GM21786 (cell line): ENCODE measurements at regions not wholly inside any gene's neighbourhood (a gene's known extent, or its start where the extent isn't known, plus 50 kb on each side); places are given as distances from the start of the nearest gene placed in this dataset.

Experiments
- ATAC-seq: cut with Tn5 transposase; IDR thresholded peaks from one replicate; pipeline ENCODE4 v1.9.1; 2021; ENCODE audit not compliant: unreplicated experiment

DNA sequence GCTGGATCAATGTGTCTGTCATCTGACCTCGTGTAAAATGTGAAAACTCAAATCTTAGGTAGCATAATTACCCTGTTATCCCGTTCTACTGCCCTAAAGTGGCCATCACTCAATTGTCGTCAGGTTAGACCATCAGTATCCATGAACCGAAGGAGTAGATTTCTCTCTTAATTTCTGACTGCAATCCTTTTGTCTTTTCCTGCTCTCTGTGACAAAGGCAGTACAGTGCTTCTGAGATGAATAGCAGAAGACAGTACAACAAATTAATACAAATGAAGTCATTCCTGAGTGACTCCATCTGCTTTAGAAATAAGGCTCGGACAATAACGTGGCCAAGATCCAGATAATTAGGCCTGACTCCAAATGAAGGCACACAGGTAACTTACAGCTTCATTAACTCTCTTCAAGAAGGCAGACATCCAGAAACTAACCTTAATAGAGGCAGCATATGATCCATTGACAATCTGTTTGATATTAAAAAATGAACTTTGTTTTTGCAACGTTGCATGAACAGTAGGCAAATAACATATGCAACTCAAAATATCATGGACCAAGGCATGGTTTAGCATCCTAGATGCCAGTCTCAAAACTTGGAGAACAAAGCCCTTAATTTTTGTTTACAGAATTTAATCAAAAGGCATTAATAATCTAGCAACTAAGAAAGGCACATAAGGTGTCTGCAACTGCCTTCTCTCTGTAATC is 96.7 kb upstream of the CDH20 start:
- ATAC-seq: no peak

DNA sequence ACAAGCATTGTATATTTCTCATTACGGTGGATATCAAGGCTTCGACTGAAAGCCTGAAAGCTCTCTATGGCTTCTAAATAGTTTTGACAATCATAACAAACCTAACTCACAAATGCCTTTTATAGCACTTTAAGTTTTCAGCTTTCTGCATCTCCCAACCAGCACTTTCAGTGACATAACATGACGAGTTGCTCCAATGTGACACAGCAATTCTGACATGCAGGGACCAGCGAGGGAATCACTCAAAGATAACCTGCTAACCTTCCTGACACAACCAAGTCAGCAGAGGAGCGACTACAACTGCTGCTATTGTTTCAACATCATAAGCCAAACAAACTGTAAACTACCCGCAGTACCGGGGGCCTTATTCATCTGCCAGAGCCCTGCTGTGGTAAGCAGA is 95.7 kb upstream of the CDH20 start:
- ATAC-seq: no peak

DNA sequence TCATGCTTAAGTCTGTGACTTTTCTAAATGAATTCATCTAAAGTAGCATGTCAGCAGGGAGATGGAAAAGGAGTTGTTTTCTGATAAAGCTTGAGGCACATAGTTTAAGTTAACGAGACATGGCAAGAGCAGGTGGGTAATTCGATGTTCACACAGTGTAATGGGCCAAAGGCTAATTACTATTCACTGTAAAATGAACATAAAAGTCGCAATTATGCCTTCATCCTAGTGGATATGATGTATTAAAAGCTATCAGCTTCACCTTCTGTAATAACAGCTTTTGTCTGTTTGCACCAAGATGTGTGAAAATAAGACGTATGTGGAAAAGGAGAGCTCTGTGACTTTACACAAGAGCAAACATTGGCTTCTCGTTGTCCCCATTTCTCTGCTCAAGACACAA is 94.2 kb upstream of the CDH20 start:
- ATAC-seq: no peak

DNA sequence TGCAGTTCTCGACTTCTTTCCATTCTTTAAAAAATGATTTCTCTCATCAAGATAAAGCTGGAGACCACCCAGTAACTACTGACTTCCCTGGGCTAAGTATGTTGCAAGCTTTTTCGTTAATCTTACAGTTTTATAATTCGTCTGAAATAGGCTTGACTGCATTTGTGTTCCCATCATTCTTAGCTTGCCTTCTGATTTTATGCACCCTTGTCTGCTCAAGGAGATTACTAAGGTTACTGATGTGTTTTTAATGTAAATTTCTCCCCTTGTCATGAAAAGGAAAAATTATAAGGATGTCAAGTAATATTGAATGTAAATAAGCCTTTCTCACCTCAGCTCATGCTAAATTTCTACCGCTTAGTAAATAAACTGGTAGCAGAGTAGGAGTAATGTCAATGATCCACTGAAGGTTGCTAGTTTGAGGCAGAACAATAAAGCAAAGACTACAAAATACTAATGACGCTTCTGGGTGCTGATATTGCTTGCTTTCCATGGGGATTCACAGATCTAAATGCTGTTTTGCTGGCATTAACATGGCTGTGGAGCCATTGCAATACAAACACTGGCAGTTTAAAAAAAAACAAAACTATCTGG is 91.9 kb upstream of the CDH20 start:
- ATAC-seq: no peak

DNA sequence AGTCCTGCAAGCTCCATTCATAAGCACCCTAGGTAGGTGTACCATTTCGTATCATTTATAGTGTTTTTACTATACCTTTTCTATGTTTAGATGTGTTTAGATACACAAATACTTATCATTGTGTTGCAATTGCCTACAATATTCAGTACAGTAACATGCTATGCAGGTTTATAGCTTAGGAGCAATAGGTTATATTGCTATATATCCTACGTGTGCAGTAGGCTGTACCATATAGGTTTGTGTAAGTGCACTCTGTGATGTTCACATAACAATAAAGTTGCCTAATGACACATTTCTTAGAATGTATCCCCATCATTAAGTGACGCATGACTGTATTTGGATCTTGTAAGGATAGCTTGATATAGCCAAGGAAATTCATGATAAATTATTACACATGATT is 88.6 kb upstream of the CDH20 start:
- no peak for ATAC-seq

DNA sequence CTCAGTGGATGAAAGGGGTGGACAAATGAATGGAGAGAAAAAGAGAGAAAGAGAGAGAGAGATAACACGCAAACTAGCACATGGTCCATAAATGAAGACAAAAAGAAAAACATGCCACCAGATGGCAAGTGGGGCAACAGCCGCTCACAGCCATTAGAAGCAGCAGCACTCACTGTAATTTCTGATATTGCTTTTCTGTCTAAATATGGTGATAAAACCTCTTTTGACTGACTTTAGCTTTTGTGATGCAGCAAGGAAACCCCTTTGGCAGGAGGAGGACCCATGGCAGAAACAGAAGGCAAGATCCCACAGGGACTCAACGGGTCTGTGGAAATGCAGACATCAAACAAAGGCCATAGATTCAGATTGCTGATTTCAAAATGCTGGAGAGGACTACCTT is 88.0 kb upstream of the CDH20 start:
- no peak for ATAC-seq

DNA sequence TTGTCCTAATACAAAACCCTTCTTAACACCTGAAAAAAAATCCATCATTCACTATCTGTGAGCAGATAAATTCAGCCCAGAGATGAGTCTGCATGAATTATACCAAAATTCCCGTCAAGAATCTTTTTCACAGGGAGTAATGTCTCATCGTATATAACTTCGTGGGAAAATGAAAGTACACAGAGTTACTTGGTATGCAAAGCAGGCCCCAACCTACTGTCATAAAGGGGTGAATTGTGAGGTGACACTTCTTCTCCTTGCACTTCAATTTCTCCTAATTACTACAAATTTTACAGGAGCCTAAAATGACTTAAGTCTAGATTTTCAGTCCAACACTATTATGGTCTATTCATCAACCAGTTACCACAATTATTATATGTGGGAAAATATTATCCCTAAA is 84.6 kb upstream of the CDH20 start:
- ATAC-seq: no peak

DNA sequence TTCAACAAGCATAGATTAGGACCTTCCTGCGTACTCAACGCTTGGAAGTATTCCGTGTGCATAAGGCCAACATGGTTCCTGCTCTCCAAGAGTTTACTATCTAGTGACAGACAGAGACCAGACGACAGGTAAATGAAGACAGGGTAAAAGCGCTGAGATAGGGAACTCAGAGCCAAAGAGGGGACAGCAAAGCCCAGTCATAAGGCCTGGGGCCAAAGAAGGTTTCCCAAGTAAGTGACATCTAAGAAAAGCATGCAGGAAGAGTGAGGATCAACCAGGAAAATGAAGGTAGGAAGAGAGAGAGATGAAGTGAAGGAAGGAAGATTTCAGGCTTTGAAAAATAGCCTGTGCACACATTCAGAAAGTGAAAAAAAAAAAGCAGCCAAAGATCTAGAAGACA is 76.9 kb upstream of the CDH20 start:
- ATAC-seq: no peak

DNA sequence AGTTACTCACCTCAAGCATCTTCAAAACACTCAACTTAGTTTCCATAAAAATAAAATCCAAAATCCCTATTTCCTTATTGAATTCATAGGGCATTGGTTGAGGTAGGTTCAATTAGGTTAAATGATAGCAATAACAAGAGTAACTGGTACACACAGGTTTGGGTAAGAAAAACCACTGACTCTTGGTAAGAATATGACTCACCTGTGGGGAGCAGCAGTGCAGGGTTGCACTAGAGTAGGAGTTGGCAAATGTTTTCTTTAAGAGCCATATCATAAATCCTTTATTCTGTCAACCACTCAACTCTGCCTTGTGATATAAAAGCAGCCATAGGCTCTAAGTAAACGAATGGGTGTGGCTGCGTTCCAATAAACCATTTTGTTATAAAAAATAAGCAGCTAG is 71.4 kb upstream of the CDH20 start:
- no peak for ATAC-seq

DNA sequence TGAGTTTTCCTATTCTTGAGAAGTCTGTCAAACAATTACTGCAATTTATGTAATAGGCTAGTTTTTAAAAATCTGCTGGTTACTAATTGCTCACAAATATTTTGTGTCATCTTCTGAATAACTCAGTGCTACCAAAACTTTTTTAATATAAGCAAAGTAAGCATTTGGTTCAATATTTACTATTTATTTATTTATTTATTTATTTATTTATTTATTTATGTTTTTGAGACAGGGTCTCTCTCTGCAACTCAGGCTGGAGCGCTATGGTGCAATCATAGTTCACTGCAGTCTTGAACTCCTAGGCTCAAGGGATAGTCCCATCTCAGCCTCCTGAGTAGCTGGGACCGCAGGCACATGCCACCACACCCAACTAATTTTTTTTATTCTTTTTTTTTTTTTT is 60.4 kb upstream of the CDH20 start:
- no peak for ATAC-seq

DNA sequence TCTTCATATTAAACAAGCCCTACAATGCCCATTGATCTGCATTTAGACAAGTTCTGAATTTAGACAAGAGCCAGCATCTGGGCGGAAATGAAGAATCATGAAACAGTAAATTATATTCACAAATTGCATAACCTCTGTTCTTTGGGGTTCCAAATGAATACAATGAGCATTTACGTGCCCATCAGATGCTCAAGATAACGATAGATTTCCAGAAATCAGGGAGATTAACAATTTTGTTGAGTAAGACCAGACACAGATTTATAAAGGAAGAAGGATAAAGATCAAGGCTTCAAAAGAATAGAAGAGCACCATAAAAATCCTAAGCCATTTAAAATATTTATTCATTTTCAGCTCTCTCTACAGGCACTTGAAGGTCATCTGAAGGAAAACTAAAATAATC is 59.7 kb upstream of the CDH20 start:
- ATAC-seq: no peak

DNA sequence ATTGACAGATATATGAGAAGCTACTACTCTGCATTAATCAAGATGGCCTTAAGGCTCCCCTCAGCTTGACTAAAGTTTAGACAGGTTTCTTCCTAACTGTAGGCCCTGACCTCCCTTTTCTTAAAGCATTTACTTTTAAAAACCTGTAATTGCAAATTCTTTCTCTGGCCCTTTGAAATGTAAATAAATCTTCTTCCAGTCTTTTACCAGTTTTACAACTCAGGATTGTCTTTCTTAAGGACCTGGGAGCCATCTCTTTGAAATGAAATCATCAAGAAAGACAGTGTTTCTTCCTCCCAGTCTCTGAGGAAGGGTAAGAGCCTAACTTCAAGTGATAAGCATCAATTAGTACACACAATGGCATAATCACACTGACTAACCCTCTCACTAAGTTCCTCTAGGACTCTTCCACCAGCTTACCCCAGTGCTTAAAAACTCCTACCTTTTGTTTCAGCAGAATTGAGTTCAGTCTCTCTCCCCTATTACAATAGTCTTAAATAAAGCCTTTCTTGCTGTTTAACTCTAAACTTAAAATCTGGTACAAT is 58.7 kb upstream of the CDH20 start:
- ATAC-seq: no peak

DNA sequence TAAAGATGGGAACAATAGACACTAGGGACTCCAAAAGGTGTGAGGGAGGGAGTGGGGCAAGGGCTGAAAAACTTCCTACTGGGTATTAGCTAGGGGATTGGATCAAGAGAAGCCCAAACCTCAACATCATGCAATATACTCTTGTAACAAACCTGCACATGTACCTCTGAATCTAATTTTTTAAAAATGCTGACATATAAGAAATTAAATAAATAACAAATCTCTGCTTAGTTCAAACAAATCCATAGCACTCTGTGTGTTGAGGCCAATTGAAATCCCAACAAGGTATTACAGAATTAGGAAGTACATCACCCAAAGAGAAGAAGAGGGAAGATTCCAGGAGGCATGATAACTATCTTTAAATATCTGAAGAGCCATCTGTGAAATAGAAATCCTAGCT is 55.4 kb upstream of the CDH20 start:
- ATAC-seq: no peak

DNA sequence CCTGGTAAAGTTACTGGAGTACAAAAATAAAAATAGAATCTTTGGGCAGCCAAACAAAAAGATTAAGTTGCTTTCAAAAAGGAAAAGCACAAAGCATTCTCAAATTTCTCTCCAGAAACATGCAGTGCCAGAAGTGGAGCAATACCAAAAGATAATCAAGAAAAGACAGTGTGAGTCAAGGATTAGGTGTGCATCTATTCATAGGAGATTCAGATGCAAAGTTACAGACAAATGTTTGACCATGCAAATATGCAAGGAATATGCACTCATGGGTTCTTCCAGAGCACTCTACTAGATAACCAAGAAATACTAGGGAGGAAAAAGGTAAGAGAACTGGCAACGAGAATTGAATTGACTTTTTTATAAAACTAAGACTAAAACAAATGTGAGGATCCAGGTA is 51.8 kb upstream of the CDH20 start:
- ATAC-seq: no peak

DNA sequence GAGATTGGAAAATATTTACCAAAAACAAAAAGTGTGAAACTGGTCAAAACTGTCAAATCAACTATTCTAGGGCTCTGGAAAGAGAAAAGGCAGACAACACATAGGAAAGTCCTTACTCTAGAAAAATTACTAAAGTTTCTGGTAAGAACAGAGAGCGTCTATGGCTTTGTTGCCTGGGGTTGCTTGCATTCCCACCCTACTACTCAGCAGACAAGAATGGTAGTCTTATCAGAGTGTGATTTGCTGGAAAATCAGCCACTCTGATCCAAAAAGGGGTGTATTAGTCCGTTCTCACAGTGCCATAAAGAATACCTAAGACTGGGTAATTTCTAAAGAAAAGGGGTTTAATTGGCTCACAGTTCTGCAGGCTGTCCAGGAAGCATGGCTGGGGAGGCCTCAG is 50.3 kb upstream of the CDH20 start:
- no peak for ATAC-seq
